GM23338 (cell line): ENCODE measurements at regions not wholly inside any gene's neighbourhood (a gene's known extent, or its start where the extent isn't known, plus 50 kb on each side); places are given as distances from the start of the nearest gene placed in this dataset.

ENCODE experiments used
- ATAC-seq: fragments of 200-7000 bp; cut with Tn5 transposase; 3 replicates; pipeline ENCODE4 v1.9.1; 2020
- DNase-seq: peaks from one replicate; pipeline ENCODE4 v3.0.0-alpha.2; 2015; ENCODE audit warnings: low spot score
- H2AFZ ChIP-seq: fragments of 200-600 bp; sonication (generic); 2 replicates; pipeline ENCODE4 v1.8.0; 2016; ENCODE audit warnings: antibody characterized with exemption, mild to moderate bottlenecking, moderate library complexity
- H3F3A ChIP-seq: fragments of 200-600 bp; sonication (generic); replicated peaks from 2 replicates; pipeline ENCODE4 v1.8.0; 2017; ENCODE audit warnings: antibody characterized with exemption, mixed run types, low read depth
- H3K27ac ChIP-seq: fragments of 200-600 bp; sonication (generic); 2 replicates; pipeline ENCODE4 v1.6.1; 2016; ENCODE audit warnings: low read depth
- H3K27me3 ChIP-seq: fragments of 200-600 bp; sonication (generic); 2 replicates; pipeline ENCODE4 v1.8.0; 2016; ENCODE audit warnings: mild to moderate bottlenecking, mixed run types, moderate library complexity; ENCODE audit not compliant: insufficient read depth
- H3K36me3 ChIP-seq: fragments of 200-600 bp; sonication (generic); 2 replicates; pipeline ENCODE4 v1.8.0; 2016; ENCODE audit warnings: mild to moderate bottlenecking; ENCODE audit not compliant: insufficient read depth
- H3K4me1 ChIP-seq: fragments of 200-600 bp; sonication (generic); 2 replicates; pipeline ENCODE4 v1.8.0; 2016; ENCODE audit warnings: mild to moderate bottlenecking, moderate library complexity; ENCODE audit not compliant: insufficient read depth
- H3K4me2 ChIP-seq: fragments of 200-600 bp; sonication (generic); 2 replicates; pipeline ENCODE4 v1.7.1; 2017; ENCODE audit warnings: mixed run types
- H3K4me3 ChIP-seq: fragments of 200-600 bp; sonication (generic); 2 replicates; pipeline ENCODE4 v1.6.1; 2016; ENCODE audit warnings: mixed run types
- H3K79me2 ChIP-seq: fragments of 200-600 bp; sonication (generic); replicated peaks from 2 replicates; pipeline ENCODE4 v1.8.0; 2017; ENCODE audit warnings: mild to moderate bottlenecking; ENCODE audit not compliant: insufficient read depth
- H3K9me2 ChIP-seq: fragments of 200-600 bp; sonication (generic); 2 replicates; pipeline ENCODE4 v1.8.0; 2017; ENCODE audit not compliant: insufficient read depth
- H4K20me1 ChIP-seq: fragments of 200-600 bp; sonication (generic); replicated peaks from 2 replicates; pipeline ENCODE4 v1.8.0; 2017; ENCODE audit warnings: mild to moderate bottlenecking; ENCODE audit not compliant: insufficient read depth
- H3K27ac Mint-ChIP-seq: 2 replicates; pipeline ENCODE4 v1.8.0; 2020; ENCODE audit warnings: inconsistent platforms, mild to moderate bottlenecking, moderate library complexity, mixed read lengths
- H3K27me3 Mint-ChIP-seq: 3 replicates; pipeline ENCODE4 v1.8.0; 2022; ENCODE audit warnings: low read depth, mild to moderate bottlenecking, moderate library complexity, mixed read lengths, inconsistent platforms; ENCODE audit not compliant: insufficient read depth, poor library complexity
- H3K36me3 Mint-ChIP-seq: 3 replicates; pipeline ENCODE4 v1.8.0; 2021; ENCODE audit warnings: low read depth, mild to moderate bottlenecking, inconsistent platforms, moderate library complexity, mixed read lengths
- H3K4me1 Mint-ChIP-seq: 3 replicates; pipeline ENCODE4 v1.8.0; 2020; ENCODE audit warnings: mild to moderate bottlenecking, inconsistent platforms, mixed read lengths
- H3K4me3 Mint-ChIP-seq: 3 replicates; pipeline ENCODE4 v1.8.0; 2021; ENCODE audit warnings: moderate library complexity, mild to moderate bottlenecking, inconsistent platforms, mixed read lengths
- H3K9me3 Mint-ChIP-seq: 3 replicates; pipeline ENCODE4 v1.8.0; 2020; ENCODE audit warnings: moderate library complexity, mild to moderate bottlenecking, inconsistent platforms, mixed read lengths
- CREB1 ChIP-seq: fragments of 250-450 bp; sonication (Bioruptor Pico); IDR thresholded peaks from 2 replicates; pipeline ENCODE4 v1.5.0; 2020; ENCODE audit warnings: low read depth, mild to moderate bottlenecking, moderate library complexity
- EZH2 ChIP-seq: fragments of 200-600 bp; sonication (generic); IDR thresholded peaks from one replicate; pipeline ENCODE4 v1.8.0; 2017; ENCODE audit warnings: antibody characterized with exemption, mild to moderate bottlenecking, low read depth; ENCODE audit not compliant: unreplicated experiment
- JUNB ChIP-seq: IDR thresholded peaks from one replicate; pipeline ENCODE4 v1.6.1; 2016; ENCODE audit warnings: antibody characterized with exemption; ENCODE audit not compliant: unreplicated experiment
- POLR2AphosphoS5 ChIP-seq: IDR thresholded peaks from 2 replicates; pipeline ENCODE4 v1.6.1; 2016; ENCODE audit warnings: antibody characterized with exemption, low read depth
- STAT1 ChIP-seq: IDR thresholded peaks from one replicate; pipeline ENCODE4 v1.6.1; 2016; ENCODE audit warnings: antibody characterized with exemption; ENCODE audit not compliant: unreplicated experiment
- ZNF331 ChIP-seq: fragments of 250-450 bp; sonication (Bioruptor Pico); IDR thresholded peaks from 2 replicates; pipeline ENCODE4 v1.5.0; 2020; ENCODE audit warnings: low read depth, mild to moderate bottlenecking, moderate library complexity
- TF ChIP-seq, protein P1 (sequence below), 2 experiments: fragments of 200-600 bp in 1 of 2; sonication (generic) in 1 of 2; conservative IDR thresholded peaks; 2 replicates each; pipeline versions ENCODE4 v1.5.1 to v1.6.1; 2016 to 2017; ENCODE audit warnings: antibody characterized with exemption in 2 of 2, low read depth in 2 of 2, mild to moderate bottlenecking in 2 of 2, moderate library complexity in 1 of 2
- TF ChIP-seq, protein P2 (sequence below): IDR thresholded peaks from one replicate; pipeline ENCODE4 v1.6.1; 2018; ENCODE audit warnings: antibody characterized with exemption; ENCODE audit not compliant: unreplicated experiment
- TF ChIP-seq, protein P3 (sequence below): IDR thresholded peaks from 2 replicates; pipeline ENCODE4 v1.6.1; 2016; ENCODE audit warnings: antibody characterized with exemption
- TF ChIP-seq, protein P4 (sequence below): fragments of 250-450 bp; sonication (Bioruptor Pico); IDR thresholded peaks from 2 replicates; pipeline ENCODE4 v1.5.0; 2020; ENCODE audit warnings: mild to moderate bottlenecking, moderate library complexity

DNA sequence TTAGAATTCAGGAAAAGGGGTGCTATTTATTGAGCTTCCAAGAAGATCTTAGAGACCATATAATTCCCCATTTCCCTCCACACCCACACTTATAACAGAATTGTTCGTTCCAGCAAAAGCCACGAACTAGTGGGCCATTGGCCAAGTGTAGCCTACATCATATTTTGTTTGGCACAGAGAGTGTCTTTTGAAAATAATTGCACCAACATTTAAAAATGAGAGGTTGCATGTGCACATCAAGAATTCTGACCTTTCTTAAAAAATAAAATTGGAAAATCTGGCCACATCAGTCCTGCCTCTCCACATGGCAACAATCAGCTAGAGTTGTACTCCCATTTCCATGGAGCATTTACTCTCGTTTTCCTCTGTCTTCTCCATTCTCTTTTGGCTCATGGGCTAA is 655.5 kb upstream of the FANCL start:
- Histone ChIP-seq H3K36me3 (no peaks in the 10 kb centered on the region), H3K4me2 (no peak overlapping the region), H3K27ac (no peak overlapping the region), H3K9me2 (no peaks in the 10 kb centered on the region), H3F3A (no peaks in the 10 kb centered on the region), H3K4me3 (no peak overlapping the region), H3K27me3 (no peaks in the 10 kb centered on the region), H3K79me2 (no peaks in the 10 kb centered on the region), H2AFZ (no peak overlapping the region), H3K4me1 (no peaks in the 10 kb centered on the region), H4K20me1 (no peaks in the 10 kb centered on the region)
- DNase-seq = no peak
- Mint-ChIP-seq H3K36me3 (no peaks in the 10 kb centered on the region), H3K4me1 (no peaks in the 10 kb centered on the region), H3K9me3 (no peaks in the 10 kb centered on the region), H3K27me3 (no peaks in the 10 kb centered on the region), H3K4me3 (no peak overlapping the region), H3K27ac (no peak overlapping the region)
- no peak for TF ChIP-seq EZH2
- no peak for TF ChIP-seq JUNB
- TF ChIP-seq, protein P1, sequence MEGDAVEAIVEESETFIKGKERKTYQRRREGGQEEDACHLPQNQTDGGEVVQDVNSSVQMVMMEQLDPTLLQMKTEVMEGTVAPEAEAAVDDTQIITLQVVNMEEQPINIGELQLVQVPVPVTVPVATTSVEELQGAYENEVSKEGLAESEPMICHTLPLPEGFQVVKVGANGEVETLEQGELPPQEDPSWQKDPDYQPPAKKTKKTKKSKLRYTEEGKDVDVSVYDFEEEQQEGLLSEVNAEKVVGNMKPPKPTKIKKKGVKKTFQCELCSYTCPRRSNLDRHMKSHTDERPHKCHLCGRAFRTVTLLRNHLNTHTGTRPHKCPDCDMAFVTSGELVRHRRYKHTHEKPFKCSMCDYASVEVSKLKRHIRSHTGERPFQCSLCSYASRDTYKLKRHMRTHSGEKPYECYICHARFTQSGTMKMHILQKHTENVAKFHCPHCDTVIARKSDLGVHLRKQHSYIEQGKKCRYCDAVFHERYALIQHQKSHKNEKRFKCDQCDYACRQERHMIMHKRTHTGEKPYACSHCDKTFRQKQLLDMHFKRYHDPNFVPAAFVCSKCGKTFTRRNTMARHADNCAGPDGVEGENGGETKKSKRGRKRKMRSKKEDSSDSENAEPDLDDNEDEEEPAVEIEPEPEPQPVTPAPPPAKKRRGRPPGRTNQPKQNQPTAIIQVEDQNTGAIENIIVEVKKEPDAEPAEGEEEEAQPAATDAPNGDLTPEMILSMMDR (conservative IDR thresholded peaks at IDR 0.05; ENCODE audit: low read depth in 2 of 2) = no peak
- TF ChIP-seq CREB1 (CRISPR knock-in tag) = no peak
- no peak for TF ChIP-seq ZNF331 (CRISPR knock-in tag)
- TF ChIP-seq, protein P2, sequence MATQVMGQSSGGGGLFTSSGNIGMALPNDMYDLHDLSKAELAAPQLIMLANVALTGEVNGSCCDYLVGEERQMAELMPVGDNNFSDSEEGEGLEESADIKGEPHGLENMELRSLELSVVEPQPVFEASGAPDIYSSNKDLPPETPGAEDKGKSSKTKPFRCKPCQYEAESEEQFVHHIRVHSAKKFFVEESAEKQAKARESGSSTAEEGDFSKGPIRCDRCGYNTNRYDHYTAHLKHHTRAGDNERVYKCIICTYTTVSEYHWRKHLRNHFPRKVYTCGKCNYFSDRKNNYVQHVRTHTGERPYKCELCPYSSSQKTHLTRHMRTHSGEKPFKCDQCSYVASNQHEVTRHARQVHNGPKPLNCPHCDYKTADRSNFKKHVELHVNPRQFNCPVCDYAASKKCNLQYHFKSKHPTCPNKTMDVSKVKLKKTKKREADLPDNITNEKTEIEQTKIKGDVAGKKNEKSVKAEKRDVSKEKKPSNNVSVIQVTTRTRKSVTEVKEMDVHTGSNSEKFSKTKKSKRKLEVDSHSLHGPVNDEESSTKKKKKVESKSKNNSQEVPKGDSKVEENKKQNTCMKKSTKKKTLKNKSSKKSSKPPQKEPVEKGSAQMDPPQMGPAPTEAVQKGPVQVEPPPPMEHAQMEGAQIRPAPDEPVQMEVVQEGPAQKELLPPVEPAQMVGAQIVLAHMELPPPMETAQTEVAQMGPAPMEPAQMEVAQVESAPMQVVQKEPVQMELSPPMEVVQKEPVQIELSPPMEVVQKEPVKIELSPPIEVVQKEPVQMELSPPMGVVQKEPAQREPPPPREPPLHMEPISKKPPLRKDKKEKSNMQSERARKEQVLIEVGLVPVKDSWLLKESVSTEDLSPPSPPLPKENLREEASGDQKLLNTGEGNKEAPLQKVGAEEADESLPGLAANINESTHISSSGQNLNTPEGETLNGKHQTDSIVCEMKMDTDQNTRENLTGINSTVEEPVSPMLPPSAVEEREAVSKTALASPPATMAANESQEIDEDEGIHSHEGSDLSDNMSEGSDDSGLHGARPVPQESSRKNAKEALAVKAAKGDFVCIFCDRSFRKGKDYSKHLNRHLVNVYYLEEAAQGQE = no peak
- TF ChIP-seq POLR2AphosphoS5 = no peak
- TF ChIP-seq, protein P3, sequence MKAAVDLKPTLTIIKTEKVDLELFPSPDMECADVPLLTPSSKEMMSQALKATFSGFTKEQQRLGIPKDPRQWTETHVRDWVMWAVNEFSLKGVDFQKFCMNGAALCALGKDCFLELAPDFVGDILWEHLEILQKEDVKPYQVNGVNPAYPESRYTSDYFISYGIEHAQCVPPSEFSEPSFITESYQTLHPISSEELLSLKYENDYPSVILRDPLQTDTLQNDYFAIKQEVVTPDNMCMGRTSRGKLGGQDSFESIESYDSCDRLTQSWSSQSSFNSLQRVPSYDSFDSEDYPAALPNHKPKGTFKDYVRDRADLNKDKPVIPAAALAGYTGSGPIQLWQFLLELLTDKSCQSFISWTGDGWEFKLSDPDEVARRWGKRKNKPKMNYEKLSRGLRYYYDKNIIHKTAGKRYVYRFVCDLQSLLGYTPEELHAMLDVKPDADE = no peak
- ATAC-seq = no peak

DNA sequence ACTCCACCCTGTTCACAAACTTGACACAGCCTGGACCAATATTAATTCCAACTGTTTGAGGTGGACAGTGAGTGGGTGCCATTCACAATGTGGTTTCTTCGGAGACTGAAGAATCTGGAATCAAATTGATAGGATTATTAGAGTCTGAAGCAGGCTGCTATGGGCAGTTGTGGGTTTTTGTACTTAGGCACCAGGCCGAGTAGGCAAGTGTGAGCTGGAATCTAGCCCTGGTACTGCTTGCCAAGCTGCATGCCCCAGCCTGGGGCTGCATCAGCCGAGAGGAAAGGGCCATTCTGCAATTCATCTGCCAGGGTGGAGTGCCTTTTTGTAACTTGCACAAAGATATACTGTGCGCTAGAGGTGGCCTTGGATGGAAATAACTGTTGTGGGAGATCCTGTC is 654.7 kb upstream of the FANCL start:
- H4K20me1 ChIP-seq = no peaks in the 10 kb centered on the region
- Mint-ChIP-seq H3K4me1 (no peaks in the 10 kb centered on the region), H3K27ac (no peak overlapping the region), H3K9me3 (no peaks in the 10 kb centered on the region), H3K4me3 (no peak overlapping the region), H3K36me3 (no peaks in the 10 kb centered on the region), H3K27me3 (no peaks in the 10 kb centered on the region)
- no peaks in the 10 kb centered on the region for H3K4me1 ChIP-seq
- H3K27ac ChIP-seq = no peak overlapping the region
- H3K4me2 ChIP-seq = no peak overlapping the region
- no peak overlapping the region for H3K4me3 ChIP-seq
- no peak overlapping the region for H2AFZ ChIP-seq
- H3K36me3 ChIP-seq = no peaks in the 10 kb centered on the region
- no peak for DNase-seq
- no peaks in the 10 kb centered on the region for H3K27me3 ChIP-seq
- H3F3A ChIP-seq = no peaks in the 10 kb centered on the region
- no peak for ATAC-seq
- no peaks in the 10 kb centered on the region for H3K79me2 ChIP-seq
- no peaks in the 10 kb centered on the region for H3K9me2 ChIP-seq
- TF ChIP-seq, protein P4, sequence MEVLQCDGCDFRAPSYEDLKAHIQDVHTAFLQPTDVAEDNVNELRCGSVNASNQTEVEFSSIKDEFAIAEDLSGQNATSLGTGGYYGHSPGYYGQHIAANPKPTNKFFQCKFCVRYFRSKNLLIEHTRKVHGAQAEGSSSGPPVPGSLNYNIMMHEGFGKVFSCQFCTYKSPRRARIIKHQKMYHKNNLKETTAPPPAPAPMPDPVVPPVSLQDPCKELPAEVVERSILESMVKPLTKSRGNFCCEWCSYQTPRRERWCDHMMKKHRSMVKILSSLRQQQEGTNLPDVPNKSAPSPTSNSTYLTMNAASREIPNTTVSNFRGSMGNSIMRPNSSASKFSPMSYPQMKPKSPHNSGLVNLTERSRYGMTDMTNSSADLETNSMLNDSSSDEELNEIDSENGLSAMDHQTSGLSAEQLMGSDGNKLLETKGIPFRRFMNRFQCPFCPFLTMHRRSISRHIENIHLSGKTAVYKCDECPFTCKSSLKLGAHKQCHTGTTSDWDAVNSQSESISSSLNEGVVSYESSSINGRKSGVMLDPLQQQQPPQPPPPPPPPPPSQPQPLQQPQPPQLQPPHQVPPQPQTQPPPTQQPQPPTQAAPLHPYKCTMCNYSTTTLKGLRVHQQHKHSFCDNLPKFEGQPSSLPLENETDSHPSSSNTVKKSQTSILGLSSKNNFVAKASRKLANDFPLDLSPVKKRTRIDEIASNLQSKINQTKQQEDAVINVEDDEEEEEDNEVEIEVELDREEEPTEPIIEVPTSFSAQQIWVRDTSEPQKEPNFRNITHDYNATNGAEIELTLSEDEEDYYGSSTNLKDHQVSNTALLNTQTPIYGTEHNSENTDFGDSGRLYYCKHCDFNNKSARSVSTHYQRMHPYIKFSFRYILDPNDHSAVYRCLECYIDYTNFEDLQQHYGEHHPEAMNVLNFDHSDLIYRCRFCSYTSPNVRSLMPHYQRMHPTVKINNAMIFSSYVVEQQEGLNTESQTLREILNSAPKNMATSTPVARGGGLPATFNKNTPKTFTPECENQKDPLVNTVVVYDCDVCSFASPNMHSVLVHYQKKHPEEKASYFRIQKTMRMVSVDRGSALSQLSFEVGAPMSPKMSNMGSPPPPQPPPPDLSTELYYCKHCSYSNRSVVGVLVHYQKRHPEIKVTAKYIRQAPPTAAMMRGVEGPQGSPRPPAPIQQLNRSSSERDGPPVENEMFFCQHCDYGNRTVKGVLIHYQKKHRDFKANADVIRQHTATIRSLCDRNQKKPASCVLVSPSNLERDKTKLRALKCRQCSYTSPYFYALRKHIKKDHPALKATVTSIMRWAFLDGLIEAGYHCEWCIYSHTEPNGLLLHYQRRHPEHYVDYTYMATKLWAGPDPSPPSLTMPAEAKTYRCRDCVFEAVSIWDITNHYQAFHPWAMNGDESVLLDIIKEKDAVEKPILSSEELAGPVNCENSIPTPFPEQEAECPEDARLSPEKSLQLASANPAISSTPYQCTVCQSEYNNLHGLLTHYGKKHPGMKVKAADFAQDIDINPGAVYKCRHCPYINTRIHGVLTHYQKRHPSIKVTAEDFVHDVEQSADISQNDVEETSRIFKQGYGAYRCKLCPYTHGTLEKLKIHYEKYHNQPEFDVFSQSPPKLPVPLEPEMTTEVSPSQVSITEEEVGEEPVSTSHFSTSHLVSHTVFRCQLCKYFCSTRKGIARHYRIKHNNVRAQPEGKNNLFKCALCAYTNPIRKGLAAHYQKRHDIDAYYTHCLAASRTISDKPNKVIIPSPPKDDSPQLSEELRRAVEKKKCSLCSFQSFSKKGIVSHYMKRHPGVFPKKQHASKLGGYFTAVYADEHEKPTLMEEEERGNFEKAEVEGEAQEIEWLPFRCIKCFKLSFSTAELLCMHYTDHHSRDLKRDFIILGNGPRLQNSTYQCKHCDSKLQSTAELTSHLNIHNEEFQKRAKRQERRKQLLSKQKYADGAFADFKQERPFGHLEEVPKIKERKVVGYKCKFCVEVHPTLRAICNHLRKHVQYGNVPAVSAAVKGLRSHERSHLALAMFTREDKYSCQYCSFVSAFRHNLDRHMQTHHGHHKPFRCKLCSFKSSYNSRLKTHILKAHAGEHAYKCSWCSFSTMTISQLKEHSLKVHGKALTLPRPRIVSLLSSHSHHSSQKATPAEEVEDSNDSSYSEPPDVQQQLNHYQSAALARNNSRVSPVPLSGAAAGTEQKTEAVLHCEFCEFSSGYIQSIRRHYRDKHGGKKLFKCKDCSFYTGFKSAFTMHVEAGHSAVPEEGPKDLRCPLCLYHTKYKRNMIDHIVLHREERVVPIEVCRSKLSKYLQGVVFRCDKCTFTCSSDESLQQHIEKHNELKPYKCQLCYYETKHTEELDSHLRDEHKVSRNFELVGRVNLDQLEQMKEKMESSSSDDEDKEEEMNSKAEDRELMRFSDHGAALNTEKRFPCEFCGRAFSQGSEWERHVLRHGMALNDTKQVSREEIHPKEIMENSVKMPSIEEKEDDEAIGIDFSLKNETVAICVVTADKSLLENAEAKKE (CRISPR knock-in tag) = no peak
- no peak for TF ChIP-seq STAT1
- no peak for TF ChIP-seq EZH2
- no peak for TF ChIP-seq ZNF331 (CRISPR knock-in tag)
